ENCODE measurements at regions not wholly inside any gene's neighbourhood (a gene's known extent, or its start where the extent isn't known, plus 50 kb on each side); places are given as distances from the start of the nearest gene placed in this dataset.
"Not testable (repeated sequence)": the region's sequence is repeated elsewhere in the genome, so short reads cannot be mapped to it uniquely, and the experiment has no call there.

- DNase-seq (ENCODE audit: low read depth): no peak
Measured at GRCh38 chr17:71753070-71753469, 367.8 kb upstream of the SOX9 start.

GRCh38 chr17:71757156-71757555, 363.7 kb upstream of the SOX9 start:
- no peak for DNase-seq (ENCODE audit: low read depth)

- DNase-seq (ENCODE audit: low read depth): no peak
Measured at GRCh38 chr17:71757956-71758355, 362.9 kb upstream of the SOX9 start.

GRCh38 chr17:71759422-71760060, 361.3 kb upstream of the SOX9 start:
- no peak for DNase-seq (ENCODE audit: low read depth)

- peak; percentile 6 for DNase-seq (ENCODE audit: low read depth)
Measured at GRCh38 chr17:71760062-71760720, 360.6 kb upstream of the SOX9 start.

- DNase-seq (ENCODE audit: low read depth): no peak
Measured at GRCh38 chr17:71762526-71762925, 358.3 kb upstream of the SOX9 start.

GRCh38 chr17:71764505-71764904, 356.3 kb upstream of the SOX9 start:
- peak; percentile 13 for DNase-seq (ENCODE audit: low read depth)

GRCh38 chr17:71765437-71765836, 355.4 kb upstream of the SOX9 start:
- DNase-seq (ENCODE audit: low read depth): no peak

- DNase-seq (ENCODE audit: low read depth): no peak
Measured at GRCh38 chr17:71769850-71770249, 351.0 kb upstream of the SOX9 start.

- DNase-seq (ENCODE audit: low read depth): no peak
Measured at GRCh38 chr17:71777048-71777640, 343.7 kb upstream of the SOX9 start.

GRCh38 chr17:71779482-71779881, 341.3 kb upstream of the SOX9 start:
- no peak for DNase-seq (ENCODE audit: low read depth)

- no peak for DNase-seq (ENCODE audit: low read depth)
Measured at GRCh38 chr17:71780596-71780995, 340.2 kb upstream of the SOX9 start.

GRCh38 chr17:71782021-71782420, 338.8 kb upstream of the SOX9 start:
- not testable (repeated sequence) for DNase-seq (ENCODE audit: low read depth)

GRCh38 chr17:71790791-71791190, 330.0 kb upstream of the SOX9 start:
- DNase-seq (ENCODE audit: low read depth): peak; percentile 50

GRCh38 chr17:71791311-71791710, 329.5 kb upstream of the SOX9 start:
- no peak for DNase-seq (ENCODE audit: low read depth)

- DNase-seq (ENCODE audit: low read depth): peak; percentile 80
Measured at GRCh38 chr17:71792966-71793365, 327.9 kb upstream of the SOX9 start.

GRCh38 chr17:71793518-71793917, 327.3 kb upstream of the SOX9 start:
- no peak for DNase-seq (ENCODE audit: low read depth)

GRCh38 chr17:71798701-71799100, 322.1 kb upstream of the SOX9 start:
- no peak for DNase-seq (ENCODE audit: low read depth)

GRCh38 chr17:71799657-71800056, 321.2 kb upstream of the SOX9 start:
- DNase-seq (ENCODE audit: low read depth): no peak

- DNase-seq (ENCODE audit: low read depth): peak; percentile 78
Measured at GRCh38 chr17:71801301-71801700, 319.5 kb upstream of the SOX9 start.

GRCh38 chr17:71802663-71803062, 318.2 kb upstream of the SOX9 start:
- no peak for DNase-seq (ENCODE audit: low read depth)

GRCh38 chr17:71803656-71804284, 317.1 kb upstream of the SOX9 start:
- DNase-seq (ENCODE audit: low read depth): no peak

- peak; percentile 19 for DNase-seq (ENCODE audit: low read depth)
Measured at GRCh38 chr17:71809537-71809936, 311.3 kb upstream of the SOX9 start.
